B cell (primary cell): ENCODE measurements at regions not wholly inside any gene's neighbourhood (a gene's known extent, or its start where the extent isn't known, plus 50 kb on each side); places are given as distances from the start of the nearest gene placed in this dataset.

Experiments used
- ATAC-seq: fragments of 200-7000 bp; cut with Tn5 transposase; one replicate; pipeline ENCODE4 v1.10.0; 2021; ENCODE audit warnings: low read depth, mild to moderate bottlenecking, moderate number of reproducible peaks, moderate library complexity
- CTCF ChIA-PET: fragments of 350-600 bp; sonication (Branson Sonifier 250); formaldehyde crosslinking; loops from one replicate; lab custom pipeline; 2021; ENCODE audit warnings: antibody characterized with exemption, inconsistent platforms; lab: Charles Lee
- POLR2A ChIA-PET: fragments of 350-600 bp; sonication (Branson Sonifier 250); formaldehyde crosslinking; loops from one replicate; lab custom pipeline; 2021; ENCODE audit warnings: antibody characterized with exemption; lab: Charles Lee
- DNase-seq: peaks from one replicate; pipeline ENCODE4 v3.0.0; 2013
- H2AFZ ChIP-seq: 2 replicates; pipeline ENCODE4 v1.6.1; 2012; ENCODE audit warnings: mild to moderate bottlenecking, low read depth, low read length; ENCODE audit not compliant: insufficient read depth, poor library complexity, severe bottlenecking
- H3K27ac ChIP-seq, 2 donors: 1 replicate in 1 of 2; 2 replicates in 1 of 2; pipeline ENCODE4 v1.5.1; 2012 to 2013; ENCODE audit warnings: low read length in 2 of 2, mild to moderate bottlenecking in 2 of 2, moderate library complexity in 1 of 2
- H3K27me3 ChIP-seq, 4 experiments: fragments of 200-600 bp in 1 of 4; sonication (generic) in 1 of 4; replicated peaks in 1 of 4; 1 replicate in 2 of 4; 2 replicates in 2 of 4; pipeline versions ENCODE4 v1.6.1 to v1.7.0; 2013 to 2016; ENCODE audit warnings: low read length in 3 of 4, mild to moderate bottlenecking in 2 of 4, mixed read lengths in 1 of 4, moderate library complexity in 1 of 4; ENCODE audit not compliant: insufficient read depth in 4 of 4, control insufficient read depth in 3 of 4; ENCODE audit errors: control extremely low read depth in 1 of 4
- H3K36me3 ChIP-seq, 2 experiments: replicated peaks in 1 of 2; 1 replicate in 1 of 2; 2 replicates in 1 of 2; pipeline versions ENCODE4 v1.6.1 to v1.7.1; 2013; ENCODE audit warnings: low read length in 1 of 2; ENCODE audit not compliant: insufficient read depth in 2 of 2, control insufficient read depth in 1 of 2; ENCODE audit errors: control extremely low read depth in 1 of 2, extremely low read depth in 1 of 2
- H3K4me1 ChIP-seq, 2 donors: fragments of 200-600 bp in 1 of 2; sonication (generic) in 1 of 2; 1 replicate in 1 of 2; 2 replicates in 1 of 2; pipeline versions ENCODE4 v1.5.1 to v1.6.1; 2013 to 2017; ENCODE audit warnings: low read length in 2 of 2; ENCODE audit not compliant: control insufficient read depth in 2 of 2, insufficient read depth in 2 of 2
- H3K4me2 ChIP-seq: replicated peaks from 2 replicates; pipeline ENCODE3; 2012; ENCODE audit warnings: mild to moderate bottlenecking, low read depth, low read length; ENCODE audit not compliant: poor library complexity, severe bottlenecking
- H3K4me3 ChIP-seq, 5 experiments: fragments of 200-600 bp in 1 of 5; sonication (generic) in 1 of 5; 1 replicate in 3 of 5; 2 replicates in 2 of 5; pipeline versions ENCODE4 v1.5.1 to v1.7.0; 2011 to 2016; ENCODE audit warnings: low read length in 4 of 5, mild to moderate bottlenecking in 4 of 5, low read depth in 2 of 5, control low read depth in 1 of 5, moderate library complexity in 1 of 5; ENCODE audit not compliant: insufficient read depth in 1 of 5; ENCODE audit errors: control extremely low read depth in 1 of 5, extremely low read depth in 1 of 5
- H3K79me2 ChIP-seq: fragments of 200-600 bp; sonication (generic); one replicate; pipeline ENCODE4 v1.6.0; 2016; ENCODE audit warnings: low read length; ENCODE audit not compliant: control insufficient read depth, insufficient read depth
- H3K9ac ChIP-seq: fragments of 200-600 bp; sonication (generic); 2 replicates; pipeline ENCODE4 v1.6.1; 2017; ENCODE audit warnings: mild to moderate bottlenecking, low read length, moderate library complexity
- H3K9me3 ChIP-seq, 3 donors: one replicate each; pipeline versions ENCODE4 v1.6.1 to v1.7.1; 2013; ENCODE audit warnings: low read length in 2 of 3; ENCODE audit not compliant: control insufficient read depth in 2 of 3, insufficient read depth in 1 of 3; ENCODE audit errors: control extremely low read depth in 1 of 3
- H4K20me1 ChIP-seq: 2 replicates; pipeline ENCODE4 v1.6.0; 2012; ENCODE audit warnings: mild to moderate bottlenecking, low read length; ENCODE audit not compliant: insufficient read depth, control insufficient read depth, poor library complexity, severe bottlenecking
- H3K27ac Mint-ChIP-seq: one replicate; pipeline ENCODE4 v1.8.0; 2021; ENCODE audit warnings: mixed read lengths
- H3K27me3 Mint-ChIP-seq: one replicate; pipeline ENCODE4 v1.8.0; 2021; ENCODE audit warnings: mixed read lengths
- H3K4me1 Mint-ChIP-seq: one replicate; pipeline ENCODE4 v1.8.0; 2021; ENCODE audit warnings: mixed read lengths
- H3K4me3 Mint-ChIP-seq: one replicate; pipeline ENCODE4 v1.8.0; 2021; ENCODE audit warnings: mixed read lengths
- H3K9me3 Mint-ChIP-seq: one replicate; pipeline ENCODE4 v1.8.0; 2022; ENCODE audit warnings: mixed read lengths; ENCODE audit not compliant: insufficient read depth
- CTCF ChIP-seq: fragments of 200-600 bp; IDR thresholded peaks from one replicate; pipeline ENCODE4 v1.8.0; 2022; ENCODE audit warnings: antibody characterized with exemption, mild to moderate bottlenecking
- EZH2 ChIP-seq: IDR thresholded peaks from 2 replicates; pipeline ENCODE4 v1.6.1; 2012; ENCODE audit warnings: borderline replicate concordance, low read depth, mild to moderate bottlenecking, moderate library complexity, low read length; ENCODE audit not compliant: insufficient read depth, poor library complexity, severe bottlenecking
- WGBS: methylation state at CpG from one replicate; pipeline ENCODE4 v1.1.5; 2013; ENCODE audit warnings: missing lambda C conversion rate; ENCODE audit not compliant: insufficient coverage; 5-methylcytosine and 5-hydroxymethylcytosine counted together
- intact Hi-C: fragments of 100-400 bp; cut with micrococcal nuclease; formaldehyde crosslinking; loops from one replicate; pipeline ENCODE4 v1.10.0; 2022

- no CpG with 5 or more reads among the region's 1 CpG for WGBS
These were observed 401.2 kb downstream of the SEC14L1 start for GRCh38 chr17:77542011-77542410.

More at GRCh38 chr17:77542011-77542410, 401.2 kb downstream of the SEC14L1 start:
- H3K79me2 ChIP-seq, result no peaks in the 10 kb centered on the region
- H3K27ac ChIP-seq, result no peak overlapping the region
- Mint-ChIP-seq H3K9me3 (no peaks in the 10 kb centered on the region), H3K4me1 (no peaks in the 10 kb centered on the region), H3K4me3 (no peak overlapping the region), H3K27ac (no peak overlapping the region), H3K27me3 (peaks cover 37% of the 10 kb centered on the region)
- H2AFZ ChIP-seq, result no peak overlapping the region
- no peak for DNase-seq
- H3K9ac ChIP-seq, result no peak overlapping the region
- H3K27me3 ChIP-seq, result peaks cover 0 to 16% (median 1%) of the 10 kb centered on the region in 4 experiments
- H3K4me1 ChIP-seq, result no peaks in the 10 kb centered on the region
- TF ChIP-seq CTCF (no peak), EZH2 (no peak)
- H3K9me3 ChIP-seq, result no peaks in the 10 kb centered on the region
- H3K4me2 ChIP-seq, result no peak overlapping the region
- ATAC-seq, result no peak
- CTCF ChIA-PET, result interaction anchor here (0.6 to 6.8 kb wide), 10 partner anchors 9 to 482 kb away, joined by 3 to 199 read pairs (median 6); no protein-coding TSS in a partner anchor
- no peak overlapping the region for H3K4me3 ChIP-seq
- H4K20me1 ChIP-seq, result no peaks in the 10 kb centered on the region
- POLR2A ChIA-PET, result no interaction called here
- no peaks in the 10 kb centered on the region for H3K36me3 ChIP-seq
- intact Hi-C loops, result loop anchor here (1.0 kb wide), 2 partner anchors 230 to 472 kb away; no protein-coding TSS in a partner anchor
